ENCODE measurements at regions not wholly inside any gene's neighbourhood (a gene's known extent, or its start where the extent isn't known, plus 50 kb on each side); places are given as distances from the start of the nearest gene placed in this dataset.

- POLR2A ChIA-PET = interaction anchor here (0.6 to 1.0 kb wide), 5 partner anchors 23 to 259 kb away, joined by 3 to 15 read pairs (median 4); partner anchors contain the start of gene ARL4C (in 1 of the 2)
- Histone ChIP-seq H3K9me3 (no peaks in the 10 kb centered on the region), H3K4me3 (ENCODE audit: control insufficient read depth in 1 of 2, extremely low read depth in 1 of 2, low read length in 1 of 2) (no peak overlapping the region), H3K36me3 (ENCODE audit: control insufficient read depth in 2 of 2, extremely low read depth in 1 of 2, insufficient read depth in 1 of 2, low read length in 1 of 2) (no peaks in the 10 kb centered on the region), H3K27me3 (replicated peaks in 1 of 2; ENCODE audit: control insufficient read depth in 2 of 2, extremely low read depth in 1 of 2, insufficient read depth in 2 of 2, low read length in 1 of 2) (no peaks in the 10 kb centered on the region), H3K27ac (ENCODE audit: low read length) (peak overlapping the region; percentile 94), H3K4me1 (ENCODE audit: control insufficient read depth in 1 of 2, extremely low read depth in 1 of 2, insufficient read depth in 2 of 2, low read length in 2 of 2) (peaks cover 50 to 68% of the 10 kb centered on the region in 2 experiments)
- ATAC-seq (replicated peaks in 1 of 4) (no peak), DNase-seq (no peak)
- Mint-ChIP-seq H3K27ac (peak overlapping the region; percentile 97 to 98), H3K4me3 (peak overlapping the region in 1 of 3 donors; percentile 81), H3K4me1 (peaks cover 76 to 85% (median 82%) of the 10 kb centered on the region in 3 donors), H3K27me3 (no peaks in the 10 kb centered on the region), H3K9me3 (no peaks in the 10 kb centered on the region), H3K36me3 (no peaks in the 10 kb centered on the region)
- CTCF ChIA-PET = no interaction called here
- 81% methylated on average over 4 of the region's 5 CpGs for WGBS (ENCODE audit: insufficient coverage)
Measured at GRCh38 chr2:234429265-234429664, 67.6 kb downstream of the ARL4C start.

DNA sequence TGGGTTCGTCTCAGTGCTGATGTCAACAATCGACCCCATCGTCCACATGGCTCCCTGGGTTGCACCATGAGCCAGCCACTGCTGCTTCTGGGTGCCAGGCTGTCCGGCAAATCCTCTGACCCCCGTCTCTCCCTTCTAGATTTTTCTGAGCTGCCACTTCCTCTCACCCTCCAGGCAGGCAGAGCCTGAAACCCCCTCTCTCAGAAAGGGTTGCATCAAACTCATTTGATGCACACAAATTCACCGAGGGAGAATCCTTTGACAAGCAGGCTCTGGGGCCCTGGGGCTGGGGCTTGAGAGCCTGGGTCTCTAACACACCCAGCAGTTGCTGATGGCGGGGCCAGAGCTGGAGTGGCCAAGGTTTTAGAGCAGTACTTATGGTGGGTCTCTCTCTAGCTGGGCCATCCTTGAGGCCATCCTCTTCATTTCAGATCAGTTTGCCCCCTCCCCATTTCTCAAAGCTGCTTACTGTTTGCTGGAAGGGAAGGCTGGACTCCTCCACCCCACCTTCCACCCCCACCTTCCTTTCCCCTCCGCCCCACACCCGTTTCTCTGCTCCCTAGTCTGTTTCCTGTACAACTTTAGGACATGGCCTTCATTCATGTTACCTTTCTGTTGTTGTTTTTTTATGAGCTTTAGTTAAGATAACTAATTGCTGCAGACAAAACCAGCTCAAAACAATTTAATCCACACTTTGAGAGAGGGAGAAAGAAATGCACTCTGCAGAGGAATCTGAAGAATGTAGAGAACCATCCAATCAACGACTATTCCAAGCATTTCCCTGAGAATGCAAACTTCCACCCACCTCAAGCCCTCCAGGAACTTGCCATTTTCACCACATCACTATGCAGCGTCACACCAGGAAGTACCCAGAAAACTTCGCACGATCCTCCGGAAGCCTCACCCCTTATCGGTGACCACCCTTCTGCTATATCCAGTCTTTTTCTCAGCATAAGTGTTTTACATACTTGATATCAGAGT lies 69.5 kb downstream of the ARL4C start:
- H3K4me1 Mint-ChIP-seq = peaks cover 88 to 95% (median 91%) of the 10 kb centered on the region in 3 donors
- H3K27me3 ChIP-seq (replicated peaks in 1 of 2; ENCODE audit: control insufficient read depth in 2 of 2, extremely low read depth in 1 of 2, insufficient read depth in 2 of 2, low read length in 1 of 2) = no peaks in the 10 kb centered on the region
- CTCF ChIA-PET = interaction anchor here (0.6 to 5.0 kb wide), 7 partner anchors 11 to 138 kb away, joined by 3 to 28 read pairs (median 5); no protein-coding TSS in a partner anchor
- WGBS (ENCODE audit: insufficient coverage) = 24% methylated on average over 4 of the region's 15 CpGs
- peak overlapping the region in 1 of 2 donors; percentile 48 for H3K4me3 ChIP-seq (ENCODE audit: control insufficient read depth in 1 of 2, extremely low read depth in 1 of 2, low read length in 1 of 2)
- H3K4me3 Mint-ChIP-seq = peak overlapping the region; percentile 50 to 81 (median 52)
- no peaks in the 10 kb centered on the region for H3K36me3 ChIP-seq (ENCODE audit: control insufficient read depth in 2 of 2, extremely low read depth in 1 of 2, insufficient read depth in 1 of 2, low read length in 1 of 2)
- H3K27ac ChIP-seq (ENCODE audit: low read length) = peak overlapping the region; percentile 94
- POLR2A ChIA-PET = interaction anchor here (0.6 to 3.7 kb wide), 16 partner anchors 10 to 438 kb away, joined by 3 to 74 read pairs (median 5); partner anchors contain the start of gene ARL4C (in 1 of the 2)
- peaks cover 59 to 78% of the 10 kb centered on the region in 2 experiments for H3K4me1 ChIP-seq (ENCODE audit: control insufficient read depth in 1 of 2, extremely low read depth in 1 of 2, insufficient read depth in 2 of 2, low read length in 2 of 2)
- ATAC-seq (replicated peaks in 1 of 4) (no peak), DNase-seq (peak in 17 of 35 experiments; percentile 24 to 69 (median 34))
- H3K27ac Mint-ChIP-seq = peak overlapping the region; percentile 97 to 98
- no peaks in the 10 kb centered on the region for H3K9me3 ChIP-seq
- no peaks in the 10 kb centered on the region for H3K36me3 Mint-ChIP-seq
- no peaks in the 10 kb centered on the region for H3K27me3 Mint-ChIP-seq
- H3K9me3 Mint-ChIP-seq = no peaks in the 10 kb centered on the region

DNA sequence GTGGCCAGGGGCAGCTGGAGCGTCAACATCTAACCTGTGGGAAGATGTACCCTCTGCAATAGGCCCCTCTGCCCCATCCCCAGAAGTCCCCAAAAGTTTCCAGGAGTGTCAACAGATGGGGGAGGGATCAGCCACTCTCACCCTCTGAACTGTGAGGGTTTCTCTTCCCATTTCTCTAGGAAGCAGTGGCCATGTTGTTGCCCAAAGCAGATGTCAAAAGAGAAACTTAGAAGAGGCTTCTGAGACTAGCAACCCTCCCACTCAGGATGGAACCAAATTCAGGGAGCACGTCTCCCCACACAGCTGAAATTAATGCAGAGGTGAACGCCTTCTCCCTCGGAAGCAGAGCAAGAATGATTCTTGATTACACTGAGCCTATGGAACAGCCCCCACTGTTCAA lies 70.3 kb downstream of the ARL4C start:
- ATAC-seq (replicated peaks in 1 of 4) (no peak), DNase-seq (peak in 1 of 35 experiments; percentile 44)
- Histone ChIP-seq H3K27ac (ENCODE audit: low read length) (peak overlapping the region; percentile 94), H3K4me3 (ENCODE audit: control insufficient read depth in 1 of 2, extremely low read depth in 1 of 2, low read length in 1 of 2) (peak overlapping the region; percentile 8 to 48), H3K9me3 (no peaks in the 10 kb centered on the region), H3K27me3 (replicated peaks in 1 of 2; ENCODE audit: control insufficient read depth in 2 of 2, extremely low read depth in 1 of 2, insufficient read depth in 2 of 2, low read length in 1 of 2) (no peaks in the 10 kb centered on the region), H3K4me1 (ENCODE audit: control insufficient read depth in 1 of 2, extremely low read depth in 1 of 2, insufficient read depth in 2 of 2, low read length in 2 of 2) (peaks cover 66 to 85% of the 10 kb centered on the region in 2 experiments), H3K36me3 (ENCODE audit: control insufficient read depth in 2 of 2, extremely low read depth in 1 of 2, insufficient read depth in 1 of 2, low read length in 1 of 2) (no peaks in the 10 kb centered on the region)
- Mint-ChIP-seq H3K4me1 (peaks cover 92 to 98% (median 96%) of the 10 kb centered on the region in 3 donors), H3K9me3 (no peaks in the 10 kb centered on the region), H3K36me3 (no peaks in the 10 kb centered on the region), H3K27me3 (no peaks in the 10 kb centered on the region), H3K4me3 (peak overlapping the region; percentile 37 to 81 (median 50)), H3K27ac (peak overlapping the region; percentile 97 to 98)
- CTCF ChIA-PET = interaction anchor here (0.6 to 5.0 kb wide), 23 partner anchors 12 to 291 kb away, joined by 3 to 28 read pairs (median 5); partner anchors contain the start of gene ARL4C (in 1 of the 2)
- WGBS (ENCODE audit: insufficient coverage) = no CpG with 5 or more reads among the region's 4 CpGs
- POLR2A ChIA-PET = interaction anchor here (0.6 to 3.7 kb wide), 18 partner anchors 15 to 145 kb away, joined by 3 to 74 read pairs (median 12); partner anchors contain the start of gene ARL4C (in 2 of the 2)

DNA sequence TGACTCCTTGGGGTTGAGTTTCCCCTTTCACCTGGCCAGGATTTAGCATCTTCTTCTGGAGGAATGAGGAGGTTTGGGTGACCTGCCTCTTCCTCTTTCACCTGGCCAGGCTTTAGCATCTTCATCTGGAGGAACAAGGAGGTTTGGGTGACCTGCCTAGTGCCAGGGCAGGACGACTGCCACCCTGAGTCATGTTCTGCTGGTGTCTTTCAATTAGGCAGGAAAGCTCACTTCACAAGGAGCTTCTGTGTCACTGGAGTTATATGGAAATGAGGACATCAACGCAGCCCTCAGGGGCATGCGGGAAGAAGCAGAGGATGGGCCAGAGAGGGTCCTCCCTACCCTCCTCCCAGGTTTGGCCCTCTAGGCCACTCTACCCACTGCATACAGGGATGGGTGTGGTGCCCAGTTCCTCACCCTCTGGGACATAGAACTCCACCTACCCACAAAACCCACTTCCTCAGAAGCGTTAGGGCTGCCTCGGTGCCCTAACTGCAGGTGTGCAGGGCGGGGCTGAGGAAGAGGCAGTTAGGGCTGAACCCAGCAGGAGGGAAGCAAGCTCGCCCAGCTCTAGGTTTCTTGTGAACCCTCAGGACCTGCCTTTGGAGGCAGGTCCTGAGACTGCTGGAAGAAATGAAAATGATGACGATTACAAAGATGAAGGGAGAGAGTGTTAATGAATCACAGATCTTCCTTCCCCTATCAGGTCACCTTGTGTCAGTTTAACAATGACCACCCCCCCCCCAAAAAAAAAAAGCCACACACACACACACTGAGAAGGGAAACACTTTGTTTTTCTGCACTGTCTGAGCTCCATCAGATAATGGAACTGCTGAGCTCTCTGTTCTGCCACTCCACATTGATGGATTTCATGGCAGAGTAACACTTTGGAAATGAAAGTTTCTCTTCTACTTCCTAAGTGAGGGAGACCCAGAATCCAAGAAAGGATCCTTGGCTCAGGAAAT lies 71.0 kb downstream of the ARL4C start:
- ATAC-seq (replicated peaks in 1 of 4) (peak; percentile 79 to 88 (median 86)), DNase-seq (peak; percentile 66 to 93 (median 84))
- H3K27me3 ChIP-seq (replicated peaks in 1 of 2; ENCODE audit: control insufficient read depth in 2 of 2, extremely low read depth in 1 of 2, insufficient read depth in 2 of 2, low read length in 1 of 2) = no peaks in the 10 kb centered on the region
- Mint-ChIP-seq H3K27ac (peak overlapping the region; percentile 97 to 98), H3K36me3 (no peaks in the 10 kb centered on the region), H3K4me3 (peak overlapping the region; percentile 37 to 81 (median 50)), H3K9me3 (no peaks in the 10 kb centered on the region), H3K4me1 (peaks cover 93 to 98% (median 96%) of the 10 kb centered on the region in 3 donors), H3K27me3 (no peaks in the 10 kb centered on the region)
- WGBS (ENCODE audit: insufficient coverage) = 0% methylated on average over 4 of the region's 8 CpGs
- POLR2A ChIA-PET = interaction anchor here (0.5 to 3.7 kb wide), 27 partner anchors 14 to 217 kb away, joined by 3 to 74 read pairs (median 7); partner anchors contain the start of gene ARL4C (in 2 of the 2)
- H3K4me1 ChIP-seq (ENCODE audit: control insufficient read depth in 1 of 2, extremely low read depth in 1 of 2, insufficient read depth in 2 of 2, low read length in 2 of 2) = peaks cover 71 to 89% of the 10 kb centered on the region in 2 experiments
- CTCF ChIA-PET = interaction anchor here (0.6 to 5.0 kb wide), 24 partner anchors 13 to 290 kb away, joined by 3 to 28 read pairs (median 6); partner anchors contain the start of gene ARL4C (in 1 of the 2)
- H3K27ac ChIP-seq (ENCODE audit: low read length) = peak overlapping the region; percentile 94
- H3K4me3 ChIP-seq (ENCODE audit: control insufficient read depth in 1 of 2, extremely low read depth in 1 of 2, low read length in 1 of 2) = peak overlapping the region; percentile 8 to 48
- H3K9me3 ChIP-seq = no peaks in the 10 kb centered on the region
- H3K36me3 ChIP-seq (ENCODE audit: control insufficient read depth in 2 of 2, extremely low read depth in 1 of 2, insufficient read depth in 1 of 2, low read length in 1 of 2) = no peaks in the 10 kb centered on the region

GRCh38 chr2:234423884-234424283 lies 73.0 kb downstream of the ARL4C start:
- H3K27ac ChIP-seq (ENCODE audit: low read length) = peak overlapping the region; percentile 94
- H3K4me3 ChIP-seq (ENCODE audit: control insufficient read depth in 1 of 2, extremely low read depth in 1 of 2, low read length in 1 of 2) = no peak overlapping the region
- Mint-ChIP-seq H3K4me3 (peak overlapping the region in 1 of 3 donors; percentile 81), H3K27me3 (no peaks in the 10 kb centered on the region), H3K9me3 (no peaks in the 10 kb centered on the region), H3K36me3 (no peaks in the 10 kb centered on the region), H3K27ac (peak overlapping the region; percentile 97 to 98), H3K4me1 (peaks cover 92 to 97% (median 95%) of the 10 kb centered on the region in 3 donors)
- no CpG with 5 or more reads among the region's 4 CpGs for WGBS (ENCODE audit: insufficient coverage)
- H3K36me3 ChIP-seq (ENCODE audit: control insufficient read depth in 2 of 2, extremely low read depth in 1 of 2, insufficient read depth in 1 of 2, low read length in 1 of 2) = no peaks in the 10 kb centered on the region
- no peaks in the 10 kb centered on the region for H3K9me3 ChIP-seq
- CTCF ChIA-PET = interaction anchor here in 1 of 2 donors (1.8 to 5.0 kb wide), 6 partner anchors 28 to 135 kb away, joined by 8 to 28 read pairs (median 16); no protein-coding TSS in a partner anchor
- POLR2A ChIA-PET = interaction anchor here in 1 of 2 donors (1.4 to 1.8 kb wide), 2 partner anchors 29 to 31 kb away, joined by 7 to 13 read pairs; no protein-coding TSS in a partner anchor
- H3K4me1 ChIP-seq (ENCODE audit: control insufficient read depth in 1 of 2, extremely low read depth in 1 of 2, insufficient read depth in 2 of 2, low read length in 2 of 2) = peaks cover 73 to 96% of the 10 kb centered on the region in 2 experiments
- ATAC-seq (replicated peaks in 1 of 4) (no peak), DNase-seq (peak in 1 of 35 experiments; percentile 68)
- H3K27me3 ChIP-seq (replicated peaks in 1 of 2; ENCODE audit: control insufficient read depth in 2 of 2, extremely low read depth in 1 of 2, insufficient read depth in 2 of 2, low read length in 1 of 2) = no peaks in the 10 kb centered on the region
